ENCODE measurements at regions not wholly inside any gene's neighbourhood (a gene's known extent, or its start where the extent isn't known, plus 50 kb on each side); places are given as distances from the start of the nearest gene placed in this dataset.

- H3K36me3 Mint-ChIP-seq (ENCODE audit: low read depth), result no peaks in the 10 kb centered on the region
- H3K9me3 Mint-ChIP-seq, result peaks cover 15% of the 10 kb centered on the region
- no peak overlapping the region for H3K27ac Mint-ChIP-seq
- no peak for DNase-seq (ENCODE audit: low spot score)
- H3K27me3 Mint-ChIP-seq (ENCODE audit: low read depth), result no peaks in the 10 kb centered on the region
- H3K4me1 Mint-ChIP-seq (ENCODE audit: low read depth), result no peaks in the 10 kb centered on the region
- no peak overlapping the region for H3K4me3 Mint-ChIP-seq
Measured at GRCh38 chr12:58041441-58041840, 100.1 kb downstream of the ATP23 start.

- peaks cover 2% of the 10 kb centered on the region for H3K27me3 Mint-ChIP-seq (ENCODE audit: low read depth)
- no peaks in the 10 kb centered on the region for H3K9me3 Mint-ChIP-seq
- no peak for DNase-seq (ENCODE audit: low spot score)
- no peak overlapping the region for H3K27ac Mint-ChIP-seq
- H3K4me1 Mint-ChIP-seq (ENCODE audit: low read depth), result no peaks in the 10 kb centered on the region
- no peak overlapping the region for H3K4me3 Mint-ChIP-seq
- H3K36me3 Mint-ChIP-seq (ENCODE audit: low read depth), result no peaks in the 10 kb centered on the region
Measured at GRCh38 chr12:58044966-58045365, 103.6 kb downstream of the ATP23 start.

- Mint-ChIP-seq H3K36me3 (ENCODE audit: low read depth) (no peaks in the 10 kb centered on the region), H3K9me3 (peaks cover 2% of the 10 kb centered on the region), H3K4me1 (ENCODE audit: low read depth) (no peaks in the 10 kb centered on the region)
Measured at GRCh38 chr12:58046271-58046670, 104.9 kb downstream of the ATP23 start.

GRCh38 chr12:58051378-58051777 lies 110.0 kb downstream of the ATP23 start:
- H3K36me3 Mint-ChIP-seq (ENCODE audit: low read depth), result no peaks in the 10 kb centered on the region
- H3K27ac Mint-ChIP-seq, result no peak overlapping the region
- peaks cover 12% of the 10 kb centered on the region for H3K9me3 Mint-ChIP-seq
- no peaks in the 10 kb centered on the region for H3K4me1 Mint-ChIP-seq (ENCODE audit: low read depth)
- DNase-seq (ENCODE audit: low spot score), result no peak
- H3K27me3 Mint-ChIP-seq (ENCODE audit: low read depth), result peaks cover 2% of the 10 kb centered on the region
- no peak overlapping the region for H3K4me3 Mint-ChIP-seq

More at GRCh38 chr12:58046271-58046670, 104.9 kb downstream of the ATP23 start:
- no peak for DNase-seq (ENCODE audit: low spot score)
- Mint-ChIP-seq H3K27ac (no peak overlapping the region), H3K27me3 (ENCODE audit: low read depth) (peaks cover 2% of the 10 kb centered on the region), H3K4me3 (no peak overlapping the region)

GRCh38 chr12:58064666-58065065 lies 123.3 kb downstream of the ATP23 start:
- no peak overlapping the region for H3K27ac Mint-ChIP-seq
- H3K36me3 Mint-ChIP-seq (ENCODE audit: low read depth), result no peaks in the 10 kb centered on the region
- no peak for DNase-seq (ENCODE audit: low spot score)
- H3K4me1 Mint-ChIP-seq (ENCODE audit: low read depth), result no peaks in the 10 kb centered on the region
- no peak overlapping the region for H3K4me3 Mint-ChIP-seq
- no peaks in the 10 kb centered on the region for H3K27me3 Mint-ChIP-seq (ENCODE audit: low read depth)
- peaks cover 6% of the 10 kb centered on the region for H3K9me3 Mint-ChIP-seq

GRCh38 chr12:58066296-58066695 lies 124.9 kb downstream of the ATP23 start:
- H3K9me3 Mint-ChIP-seq, result no peaks in the 10 kb centered on the region
- no peaks in the 10 kb centered on the region for H3K4me1 Mint-ChIP-seq (ENCODE audit: low read depth)
- no peak overlapping the region for H3K4me3 Mint-ChIP-seq
- no peaks in the 10 kb centered on the region for H3K27me3 Mint-ChIP-seq (ENCODE audit: low read depth)
- no peaks in the 10 kb centered on the region for H3K36me3 Mint-ChIP-seq (ENCODE audit: low read depth)
- DNase-seq (ENCODE audit: low spot score), result no peak
- no peak overlapping the region for H3K27ac Mint-ChIP-seq

GRCh38 chr12:58067610-58068387 lies 126.4 kb downstream of the ATP23 start:
- Mint-ChIP-seq H3K36me3 (ENCODE audit: low read depth) (no peaks in the 10 kb centered on the region), H3K4me1 (ENCODE audit: low read depth) (no peaks in the 10 kb centered on the region), H3K27ac (no peak overlapping the region), H3K27me3 (ENCODE audit: low read depth) (no peaks in the 10 kb centered on the region), H3K9me3 (no peaks in the 10 kb centered on the region), H3K4me3 (no peak overlapping the region)
- no peak for DNase-seq (ENCODE audit: low spot score)

- no peak overlapping the region for H3K27ac Mint-ChIP-seq
- no peaks in the 10 kb centered on the region for H3K27me3 Mint-ChIP-seq (ENCODE audit: low read depth)
- H3K36me3 Mint-ChIP-seq (ENCODE audit: low read depth), result no peaks in the 10 kb centered on the region
- no peak for DNase-seq (ENCODE audit: low spot score)
- no peaks in the 10 kb centered on the region for H3K4me1 Mint-ChIP-seq (ENCODE audit: low read depth)
- H3K9me3 Mint-ChIP-seq, result no peaks in the 10 kb centered on the region
- no peak overlapping the region for H3K4me3 Mint-ChIP-seq
Measured at GRCh38 chr12:58068706-58069105, 127.3 kb downstream of the ATP23 start.

- Mint-ChIP-seq H3K9me3 (no peaks in the 10 kb centered on the region), H3K4me3 (no peak overlapping the region), H3K27me3 (ENCODE audit: low read depth) (no peaks in the 10 kb centered on the region)
Measured at GRCh38 chr12:58069268-58069963, 128.0 kb downstream of the ATP23 start.

GRCh38 chr12:58071994-58072393 lies 130.6 kb downstream of the ATP23 start:
- H3K27ac Mint-ChIP-seq, result no peak overlapping the region
- H3K4me1 Mint-ChIP-seq (ENCODE audit: low read depth), result no peaks in the 10 kb centered on the region
- H3K27me3 Mint-ChIP-seq (ENCODE audit: low read depth), result no peaks in the 10 kb centered on the region
- DNase-seq (ENCODE audit: low spot score), result no peak
- no peaks in the 10 kb centered on the region for H3K9me3 Mint-ChIP-seq
- H3K4me3 Mint-ChIP-seq, result no peak overlapping the region
- H3K36me3 Mint-ChIP-seq (ENCODE audit: low read depth), result no peaks in the 10 kb centered on the region

More at GRCh38 chr12:58069268-58069963, 128.0 kb downstream of the ATP23 start:
- Mint-ChIP-seq H3K36me3 (ENCODE audit: low read depth) (no peaks in the 10 kb centered on the region), H3K27ac (no peak overlapping the region), H3K4me1 (ENCODE audit: low read depth) (no peaks in the 10 kb centered on the region)
- no peak for DNase-seq (ENCODE audit: low spot score)

- DNase-seq (ENCODE audit: low spot score), result no peak
- Mint-ChIP-seq H3K36me3 (ENCODE audit: low read depth) (no peaks in the 10 kb centered on the region), H3K27ac (no peak overlapping the region), H3K4me1 (ENCODE audit: low read depth) (no peaks in the 10 kb centered on the region), H3K27me3 (ENCODE audit: low read depth) (no peaks in the 10 kb centered on the region), H3K4me3 (no peak overlapping the region), H3K9me3 (no peaks in the 10 kb centered on the region)
Measured at GRCh38 chr12:58074259-58074658, 132.9 kb downstream of the ATP23 start.

- no peak overlapping the region for H3K27ac Mint-ChIP-seq
- H3K36me3 Mint-ChIP-seq (ENCODE audit: low read depth), result no peaks in the 10 kb centered on the region
- H3K4me1 Mint-ChIP-seq (ENCODE audit: low read depth), result no peaks in the 10 kb centered on the region
- no peaks in the 10 kb centered on the region for H3K9me3 Mint-ChIP-seq
- DNase-seq (ENCODE audit: low spot score), result no peak
- no peaks in the 10 kb centered on the region for H3K27me3 Mint-ChIP-seq (ENCODE audit: low read depth)
- H3K4me3 Mint-ChIP-seq, result no peak overlapping the region
Measured at GRCh38 chr12:58079806-58080205, 138.4 kb downstream of the ATP23 start.

- H3K27me3 Mint-ChIP-seq (ENCODE audit: low read depth), result no peaks in the 10 kb centered on the region
- H3K27ac Mint-ChIP-seq, result no peak overlapping the region
- H3K4me1 Mint-ChIP-seq (ENCODE audit: low read depth), result no peaks in the 10 kb centered on the region
- no peaks in the 10 kb centered on the region for H3K36me3 Mint-ChIP-seq (ENCODE audit: low read depth)
- DNase-seq (ENCODE audit: low spot score), result no peak
- H3K9me3 Mint-ChIP-seq, result no peaks in the 10 kb centered on the region
- no peak overlapping the region for H3K4me3 Mint-ChIP-seq
Measured at GRCh38 chr12:58081488-58081887, 140.1 kb downstream of the ATP23 start.

- no peak overlapping the region for H3K4me3 Mint-ChIP-seq
- H3K9me3 Mint-ChIP-seq, result no peaks in the 10 kb centered on the region
- no peaks in the 10 kb centered on the region for H3K36me3 Mint-ChIP-seq (ENCODE audit: low read depth)
- H3K4me1 Mint-ChIP-seq (ENCODE audit: low read depth), result no peaks in the 10 kb centered on the region
- DNase-seq (ENCODE audit: low spot score), result no peak
- no peaks in the 10 kb centered on the region for H3K27me3 Mint-ChIP-seq (ENCODE audit: low read depth)
- H3K27ac Mint-ChIP-seq, result no peak overlapping the region
Measured at GRCh38 chr12:58082996-58083395, 141.6 kb downstream of the ATP23 start.

All from T-helper 2 cell treated with Interferon-gamma antibody and Interleukin-4, amounts not matched to agents 5 μg/mL and 100 μg/mL, for 36 hours (primary cell).